Panc1 (cell line): ENCODE measurements at regions not wholly inside any gene's neighbourhood (a gene's known extent, or its start where the extent isn't known, plus 50 kb on each side); places are given as distances from the start of the nearest gene placed in this dataset.

Experiments
- ATAC-seq: fragments of 200-7000 bp; cut with Tn5 transposase; 2 replicates; pipeline ENCODE4 v1.9.1; 2020; ENCODE audit warnings: mild to moderate bottlenecking, moderate library complexity
- BruUV-seq: library from RNA; stranded (reverse); fragments of 400-500 nt; replicated peaks from 2 replicates; lab custom pipeline; 2021; lab: Mats Ljungman, UMichigan
- CTCF ChIA-PET: fragments of 300-600 bp; sonication (Branson Sonifier 250); formaldehyde crosslinking; loops from one replicate; lab custom pipeline; 2022; ENCODE audit warnings: antibody characterized with exemption; lab: Charles Lee
- POLR2A ChIA-PET: fragments of 300-600 bp; sonication (Branson Sonifier 250); formaldehyde crosslinking; loops from one replicate; lab custom pipeline; 2022; ENCODE audit warnings: antibody characterized with exemption; lab: Charles Lee
- DNase-seq: peaks from one replicate; pipeline ENCODE4 v3.0.0-alpha.2; 2010; ENCODE audit warnings: low read depth, low spot score
- H3K27ac ChIP-seq: 2 replicates; pipeline ENCODE4 v1.5.1; 2011; ENCODE audit warnings: mild to moderate bottlenecking, low read length, inconsistent platforms
- H3K27me3 ChIP-seq: fragments of 200-500 bp; sonication (Bioruptor generic); 2 replicates; pipeline ENCODE4 v1.6.0; 2014; ENCODE audit warnings: low read length, inconsistent platforms; ENCODE audit not compliant: control insufficient read depth, insufficient read depth
- H3K36me3 ChIP-seq: fragments of 200-500 bp; sonication (Bioruptor generic); 2 replicates; pipeline ENCODE4 v1.5.1; 2014; ENCODE audit warnings: inconsistent platforms, mild to moderate bottlenecking, low read length, moderate library complexity; ENCODE audit not compliant: control insufficient read depth, insufficient read depth
- H3K4me1 ChIP-seq: 2 replicates; pipeline ENCODE4 v1.5.1; 2011; ENCODE audit warnings: inconsistent platforms, mild to moderate bottlenecking, low read length, moderate library complexity; ENCODE audit not compliant: control insufficient read depth, insufficient read depth
- H3K4me3 ChIP-seq, 2 experiments: 2 replicates each; pipeline ENCODE4 v1.5.1; 2011 to 2012; ENCODE audit warnings: low read depth in 2 of 2, low read length in 2 of 2, mild to moderate bottlenecking in 2 of 2, inconsistent platforms in 1 of 2, moderate library complexity in 1 of 2
- H3K9me3 ChIP-seq: fragments of 200-500 bp; sonication (Bioruptor generic); 2 replicates; pipeline ENCODE4 v1.5.1; 2014; ENCODE audit warnings: low read depth, mild to moderate bottlenecking, inconsistent platforms, low read length, moderate library complexity; ENCODE audit not compliant: control insufficient read depth, insufficient read depth
- CTCF ChIP-seq: fragments of 450-650 bp; IDR thresholded peaks from 2 replicates; pipeline ENCODE4 v1.5.1; 2017; ENCODE audit warnings: mild to moderate bottlenecking
- POLR2AphosphoS5 ChIP-seq: IDR thresholded peaks from 2 replicates; pipeline ENCODE4 v1.6.1; 2012; ENCODE audit warnings: mild to moderate bottlenecking, low read depth, low read length, moderate library complexity
- REST ChIP-seq, 2 experiments: IDR thresholded peaks; 2 replicates each; pipeline ENCODE4 v1.6.1; 2011 to 2012; ENCODE audit warnings: low read depth in 2 of 2, control low read depth in 1 of 2, low read length in 1 of 2, mild to moderate bottlenecking in 1 of 2, moderate library complexity in 1 of 2; ENCODE audit not compliant: insufficient read depth in 1 of 2
- SIN3A ChIP-seq: IDR thresholded peaks from 2 replicates; pipeline ENCODE4 v1.6.1; 2012; ENCODE audit warnings: low read depth, mild to moderate bottlenecking, low read length, moderate library complexity, borderline replicate concordance; ENCODE audit not compliant: insufficient read depth
- TCF7L2 ChIP-seq: IDR thresholded peaks from 2 replicates; pipeline ENCODE4 v1.6.1; 2011; ENCODE audit warnings: mild to moderate bottlenecking, low read depth, low read length, inconsistent platforms
- in situ Hi-C: cut with HindIII; loops from 2 replicates; pipeline ENCODE4 v1.10.0; 2016; ENCODE audit warnings: low sequenced_read_pairs, low pct_unique_long_range_greater_than_20kb
- intact Hi-C: fragments of 100-400 bp; cut with micrococcal nuclease; formaldehyde crosslinking; loops from one replicate; pipeline ENCODE4 v1.10.0; 2022; ENCODE audit not compliant: unreplicated experiment

- BruUV-seq: no TSS peak
- H3K36me3 ChIP-seq: no peaks in the 10 kb centered on the region
- ATAC-seq: no peak
- no peaks in the 10 kb centered on the region for H3K9me3 ChIP-seq
- ChIA-PET POLR2A (no interaction called here), CTCF (no interaction called here)
- no peaks in the 10 kb centered on the region for H3K27me3 ChIP-seq
- intact Hi-C loops: no loop called here
- H3K4me1 ChIP-seq: no peaks in the 10 kb centered on the region; the same call in none of the 2 replicates
- no peak overlapping the region for H3K27ac ChIP-seq
- TF ChIP-seq REST (IDR thresholded peaks at IDR 0.05; ENCODE audit: insufficient read depth in 1 of 2, low read depth in 2 of 2, low read length in 1 of 2): no peak
- TF ChIP-seq POLR2AphosphoS5: no peak
- no peak for TF ChIP-seq SIN3A
- no peak for TF ChIP-seq CTCF
- TF ChIP-seq TCF7L2: no peak
- DNase-seq: no peak
- in situ Hi-C loops: no loop called here
- H3K4me3 ChIP-seq: no peak overlapping the region
These were observed 234.4 kb downstream of the SIM1 start for GRCh38 chr6:100230115-100230952.

DNA sequence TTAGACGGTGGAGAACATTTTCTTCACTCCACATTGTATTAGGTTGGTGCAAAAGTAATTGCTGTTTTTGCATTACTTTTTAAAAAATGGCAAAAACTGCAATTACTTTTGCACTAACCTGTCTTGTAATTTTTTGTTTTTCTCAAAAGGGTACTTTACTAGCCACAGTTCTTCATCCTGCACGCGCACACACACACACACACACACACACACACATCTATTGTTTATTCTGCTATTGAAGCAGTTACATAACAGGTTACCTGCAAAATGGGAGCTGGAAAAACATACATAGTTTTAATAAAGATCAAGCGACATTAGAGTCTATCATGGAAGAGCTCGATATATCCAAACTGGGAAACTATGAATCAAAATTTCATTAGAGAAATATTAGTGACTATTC, 235.2 kb downstream of the SIM1 start:
- ATAC-seq (no peak), DNase-seq (no peak)
- Histone ChIP-seq H3K27ac (no peak overlapping the region; the same call in 1 of the 2 replicates), H3K4me1 (no peaks in the 10 kb centered on the region; the same call in none of the 2 replicates), H3K4me3 (peak overlapping the region in 1 of 2 experiments; percentile 73; a peak in 2 of 4 replicates), H3K27me3 (no peaks in the 10 kb centered on the region), H3K9me3 (no peaks in the 10 kb centered on the region), H3K36me3 (no peaks in the 10 kb centered on the region)
- in situ Hi-C loops: no loop called here
- no TSS peak for BruUV-seq
- CTCF ChIA-PET: interaction anchor here (0.7 kb wide), 1 partner anchor 8 kb away, joined by 4 read pairs; no protein-coding TSS in a partner anchor
- TF ChIP-seq SIN3A (no peak), REST (IDR thresholded peaks at IDR 0.05; ENCODE audit: insufficient read depth in 1 of 2, low read depth in 2 of 2, low read length in 1 of 2) (no peak), TCF7L2 (no peak), CTCF (no peak), POLR2AphosphoS5 (no peak)
- POLR2A ChIA-PET: interaction anchor here (0.6 kb wide), 1 partner anchor 24 kb away, joined by 3 read pairs; no protein-coding TSS in a partner anchor
- intact Hi-C loops: no loop called here
